GM18520 (cell line): ENCODE measurements at regions not wholly inside any gene's neighbourhood (a gene's known extent, or its start where the extent isn't known, plus 50 kb on each side); places are given as distances from the start of the nearest gene placed in this dataset.
A peak's percentile ranks its signal among the peaks of the same experiment; 100 is the strongest.
"Not testable (repeated sequence)": the region's sequence is repeated elsewhere in the genome, so short reads cannot be mapped to it uniquely, and the experiment has no call there.

Experiments
- ATAC-seq: cut with Tn5 transposase; IDR thresholded peaks from one replicate; pipeline ENCODE4 v1.9.1; 2021; ENCODE audit not compliant: unreplicated experiment

DNA sequence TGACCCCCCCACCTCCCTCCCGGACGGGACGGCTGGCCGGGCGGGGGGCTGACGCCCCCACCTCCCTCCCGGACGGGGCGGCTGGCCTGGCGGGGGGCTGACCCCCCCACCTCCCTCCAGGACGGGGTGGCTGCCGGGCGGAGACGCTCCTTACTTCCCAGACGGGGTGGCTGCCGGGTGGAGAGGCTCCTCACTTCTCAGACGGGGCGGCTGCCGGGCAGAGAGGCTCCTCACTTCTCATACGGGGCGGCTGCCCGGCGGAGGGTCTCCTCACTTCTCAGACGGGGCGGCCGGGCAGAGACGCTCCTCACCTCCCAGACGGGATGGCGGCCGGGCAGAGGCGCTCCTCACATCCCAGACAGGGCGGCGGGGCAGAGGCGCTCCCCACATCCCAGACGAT, 84.7 kb downstream of the OR2B2 start:
- not testable (repeated sequence) for ATAC-seq

DNA sequence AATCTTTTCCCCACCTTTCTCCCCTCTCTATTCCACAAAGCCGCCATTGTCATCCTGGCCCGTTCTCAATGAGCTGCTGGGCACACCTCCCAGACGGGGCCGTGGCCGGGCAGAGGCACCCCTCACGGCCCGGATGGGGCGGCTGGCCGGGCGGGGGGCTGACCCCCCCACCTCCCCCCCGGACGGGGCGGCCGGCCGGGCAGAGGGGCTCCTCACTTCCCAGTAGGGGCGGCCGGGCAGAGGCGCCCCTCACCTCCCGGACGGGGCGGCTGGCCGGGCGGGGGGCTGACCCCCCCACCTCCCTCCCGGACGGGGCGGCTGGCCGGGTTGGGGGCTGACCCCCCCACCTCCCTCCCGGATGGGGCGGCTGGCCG, 85.6 kb downstream of the OR2B2 start:
- not testable (repeated sequence) for ATAC-seq

DNA sequence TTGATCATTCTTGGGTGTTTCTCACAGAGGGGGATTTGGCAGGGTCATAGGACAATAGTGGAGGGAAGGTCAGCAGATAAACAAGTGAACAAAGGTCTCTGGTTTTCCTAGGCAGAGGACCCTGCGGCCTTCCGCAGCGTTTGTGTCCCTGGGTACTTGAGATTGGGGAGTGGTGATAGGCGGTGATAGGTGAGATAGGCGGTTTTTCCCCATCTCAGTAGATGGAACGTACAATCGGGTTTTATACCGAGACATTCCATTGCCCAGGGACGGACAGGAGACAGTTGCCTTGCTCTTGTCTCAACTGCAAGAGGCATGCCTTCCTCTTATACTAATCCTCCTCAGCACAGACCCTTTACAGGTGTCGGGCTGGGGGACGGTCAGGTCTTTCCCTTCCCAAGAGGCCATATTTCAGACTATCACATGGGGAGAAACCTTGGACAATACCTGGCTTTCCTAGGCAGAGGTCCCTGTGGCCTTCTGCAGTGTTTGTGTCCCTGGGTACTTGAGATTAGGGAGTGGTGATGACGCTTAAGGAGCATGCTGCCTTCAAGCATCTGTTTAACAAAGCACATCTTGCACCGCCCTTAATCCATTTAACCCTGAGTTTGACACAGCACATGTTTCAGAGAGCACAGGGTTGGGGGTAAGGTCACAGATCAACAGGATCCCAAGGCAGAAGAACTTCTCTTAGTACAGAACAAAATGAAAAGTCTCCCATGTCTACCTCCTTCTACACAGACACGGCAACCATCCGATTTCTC, 86.2 kb downstream of the OR2B2 start:
- ATAC-seq: not testable (repeated sequence)

DNA sequence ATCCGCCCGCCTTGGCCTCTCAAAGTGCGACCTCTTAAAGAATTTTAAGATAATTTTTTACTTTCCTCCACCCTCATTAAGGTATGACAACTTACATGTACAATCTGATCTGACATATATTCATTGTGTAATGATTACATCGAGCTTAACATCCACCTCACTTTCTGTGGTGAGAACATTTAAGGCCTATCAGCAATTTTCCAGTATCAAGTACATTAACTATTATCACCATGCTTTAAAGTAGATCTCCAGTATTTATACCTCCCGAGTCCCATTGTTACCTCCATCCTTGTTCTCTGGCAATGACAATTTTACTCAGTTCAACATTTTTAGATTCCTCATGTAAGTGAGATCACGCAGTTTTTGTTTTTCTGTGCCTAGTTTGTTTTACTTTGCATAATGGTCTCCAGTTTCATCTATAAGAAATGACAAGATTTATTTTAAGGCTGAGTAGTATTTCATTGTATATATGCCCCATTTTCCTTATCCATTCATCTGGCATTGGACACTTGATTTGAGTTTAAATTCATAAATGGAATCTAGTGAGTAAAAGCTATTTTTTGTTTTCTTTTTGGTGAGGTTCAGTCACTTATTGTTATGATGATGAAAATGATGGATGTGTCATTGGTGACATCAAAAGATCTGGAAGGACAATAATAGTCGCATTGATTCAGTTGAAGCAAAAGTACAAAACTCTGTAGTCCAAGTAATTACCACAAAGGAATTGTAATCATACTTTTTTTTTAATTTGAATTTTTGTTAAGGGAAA, 87.0 kb downstream of the OR2B2 start:
- no peak for ATAC-seq

DNA sequence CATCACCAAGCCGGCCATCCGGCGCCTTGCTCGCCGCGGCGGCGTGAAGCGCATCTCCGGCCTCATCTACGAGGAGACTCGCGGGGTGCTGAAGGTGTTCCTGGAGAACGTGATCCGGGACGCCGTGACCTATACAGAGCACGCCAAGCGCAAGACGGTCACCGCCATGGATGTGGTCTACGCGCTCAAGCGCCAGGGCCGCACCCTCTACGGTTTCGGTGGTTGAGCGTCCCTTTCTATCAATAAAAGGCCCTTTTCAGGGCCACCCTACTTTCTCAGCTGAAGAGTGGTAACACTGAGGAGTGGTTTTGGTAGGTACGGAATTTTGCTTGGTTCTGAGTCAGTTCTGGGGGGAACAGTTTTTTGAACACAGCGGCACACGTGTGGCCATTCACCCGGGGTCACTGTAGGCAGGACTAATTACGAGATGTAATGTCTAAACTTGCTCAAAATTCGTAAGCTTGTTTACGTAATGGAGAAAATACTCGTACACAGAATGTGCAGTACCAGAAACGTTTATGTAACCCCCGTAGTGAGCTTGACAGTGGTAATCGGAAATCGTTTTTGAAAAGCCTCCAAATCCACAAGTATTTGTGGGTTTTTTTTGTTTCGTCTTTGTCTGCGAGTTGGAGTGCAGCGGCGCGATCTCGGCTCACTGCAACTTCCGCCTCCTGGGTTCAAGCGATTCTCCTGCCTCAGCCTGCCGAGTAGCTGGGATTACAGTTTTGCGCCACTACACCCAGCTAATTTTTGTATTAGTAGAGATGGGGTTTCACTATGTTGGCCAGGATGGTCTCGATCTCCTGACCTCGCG, 87.8 kb downstream of the OR2B2 start:
- peak; percentile 53 for ATAC-seq

DNA sequence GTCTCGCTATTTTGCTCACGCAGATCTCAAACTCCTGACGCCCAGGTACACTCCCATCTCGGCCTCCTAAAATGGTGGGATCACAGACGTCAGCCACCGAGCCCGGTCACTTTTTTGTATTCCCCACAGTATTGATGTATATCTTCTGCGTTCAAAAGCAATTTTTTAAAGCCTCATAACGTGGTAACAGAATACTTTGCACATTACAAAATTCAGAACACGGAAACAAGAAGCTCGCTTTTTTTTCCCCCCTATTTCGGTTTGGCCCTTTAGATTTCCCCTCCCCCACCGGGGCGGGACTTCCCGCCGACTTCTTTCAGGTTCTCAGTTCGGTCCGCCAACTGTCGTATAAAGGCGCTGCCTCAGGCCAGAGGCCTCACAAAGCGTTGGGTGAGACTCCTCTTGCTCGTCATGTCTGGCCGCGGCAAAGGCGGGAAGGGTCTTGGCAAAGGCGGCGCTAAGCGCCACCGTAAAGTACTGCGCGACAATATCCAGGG, 88.4 kb downstream of the OR2B2 start:
- ATAC-seq: peak; percentile 54

DNA sequence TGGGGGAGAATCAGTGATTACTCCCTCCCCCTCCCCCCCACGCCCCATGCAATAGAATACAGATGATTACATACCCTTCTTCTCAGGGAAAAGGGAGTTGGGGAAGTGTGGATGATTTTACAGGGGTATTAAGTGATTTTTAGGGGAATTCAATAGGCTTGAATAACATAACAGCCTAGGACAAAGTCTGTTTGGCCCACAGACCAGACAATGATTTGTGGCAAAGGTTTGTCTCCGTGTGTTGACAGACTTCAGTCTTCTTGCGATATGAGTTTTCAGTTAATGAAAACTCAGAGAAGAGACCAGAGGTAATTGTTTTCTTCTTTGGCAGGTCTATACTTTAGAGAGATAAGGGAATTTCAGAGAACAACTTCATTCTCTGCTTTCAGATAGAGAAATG, 95.3 kb downstream of the OR2B2 start:
- ATAC-seq: no peak

DNA sequence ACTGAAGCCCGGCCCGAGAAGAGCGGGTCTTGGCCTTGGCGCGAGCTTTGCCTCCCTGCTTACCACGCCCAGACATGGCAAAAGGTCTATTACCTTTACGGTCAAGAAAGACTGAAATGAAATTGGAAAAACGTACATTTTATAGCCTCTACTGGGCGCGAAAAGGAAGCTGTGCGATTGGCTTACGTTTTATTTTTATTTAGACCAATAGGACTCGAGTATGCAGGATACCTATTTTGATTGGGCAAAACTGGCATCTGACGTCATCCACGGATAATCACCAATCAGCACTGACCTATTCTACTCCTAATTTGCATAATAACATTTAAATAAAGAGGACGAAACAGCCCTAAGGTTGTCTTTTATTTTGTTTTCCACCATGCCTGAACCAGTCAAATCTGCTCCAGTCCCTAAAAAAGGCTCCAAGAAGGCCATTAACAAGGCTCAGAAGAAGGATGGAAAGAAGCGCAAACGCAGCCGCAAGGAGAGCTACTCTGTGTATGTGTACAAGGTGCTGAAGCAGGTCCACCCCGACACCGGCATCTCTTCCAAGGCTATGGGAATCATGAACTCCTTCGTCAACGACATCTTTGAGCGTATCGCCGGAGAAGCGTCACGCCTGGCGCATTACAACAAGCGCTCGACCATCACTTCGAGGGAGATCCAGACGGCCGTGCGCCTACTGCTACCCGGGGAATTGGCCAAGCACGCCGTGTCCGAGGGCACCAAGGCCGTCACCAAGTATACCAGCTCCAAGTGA, 97.4 kb downstream of the OR2B2 start:
- ATAC-seq: peak; percentile 40

DNA sequence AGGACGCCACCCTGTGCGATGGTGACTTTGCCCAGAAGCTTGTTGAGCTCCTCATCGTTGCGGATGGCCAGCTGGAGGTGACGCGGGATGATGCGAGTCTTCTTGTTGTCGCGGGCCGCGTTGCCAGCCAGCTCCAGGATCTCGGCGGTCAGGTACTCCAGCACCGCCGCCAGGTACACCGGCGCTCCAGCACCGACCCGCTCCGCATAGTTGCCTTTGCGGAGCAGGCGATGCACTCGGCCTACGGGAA, 97.9 kb downstream of the OR2B2 start:
- not testable (repeated sequence) for ATAC-seq

DNA sequence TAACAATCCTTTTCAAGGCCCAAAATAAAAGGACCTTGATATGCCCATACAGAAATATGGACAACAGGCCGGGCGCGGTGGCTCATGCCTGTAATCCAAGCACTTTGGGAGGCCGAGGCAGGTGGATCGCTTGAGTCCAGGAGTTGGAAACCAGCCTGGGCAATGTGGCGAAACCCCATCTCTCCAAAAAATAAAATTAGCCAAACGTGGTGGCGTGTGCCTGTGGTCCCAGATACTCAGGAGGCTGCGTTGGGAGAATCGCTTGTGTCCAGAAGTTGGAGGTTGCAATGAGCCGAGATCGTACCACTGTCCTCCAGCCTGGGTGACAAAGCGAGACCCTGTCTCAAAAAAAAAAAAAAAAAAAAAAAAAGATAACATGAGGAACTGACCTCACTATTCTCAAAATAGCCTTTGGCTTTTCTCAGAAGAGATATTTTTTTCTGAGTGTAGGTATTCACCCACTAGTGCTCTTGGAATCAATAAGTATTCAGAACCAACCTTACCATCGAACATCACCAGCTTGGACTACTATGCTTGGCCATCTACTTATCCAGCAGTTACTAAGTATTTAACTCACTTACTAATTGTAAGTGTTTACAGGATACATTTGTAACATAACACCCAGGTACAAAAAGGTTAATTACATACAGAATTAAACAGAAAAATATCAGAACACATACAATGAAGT, 99.2 kb downstream of the OR2B2 start:
- no peak for ATAC-seq

DNA sequence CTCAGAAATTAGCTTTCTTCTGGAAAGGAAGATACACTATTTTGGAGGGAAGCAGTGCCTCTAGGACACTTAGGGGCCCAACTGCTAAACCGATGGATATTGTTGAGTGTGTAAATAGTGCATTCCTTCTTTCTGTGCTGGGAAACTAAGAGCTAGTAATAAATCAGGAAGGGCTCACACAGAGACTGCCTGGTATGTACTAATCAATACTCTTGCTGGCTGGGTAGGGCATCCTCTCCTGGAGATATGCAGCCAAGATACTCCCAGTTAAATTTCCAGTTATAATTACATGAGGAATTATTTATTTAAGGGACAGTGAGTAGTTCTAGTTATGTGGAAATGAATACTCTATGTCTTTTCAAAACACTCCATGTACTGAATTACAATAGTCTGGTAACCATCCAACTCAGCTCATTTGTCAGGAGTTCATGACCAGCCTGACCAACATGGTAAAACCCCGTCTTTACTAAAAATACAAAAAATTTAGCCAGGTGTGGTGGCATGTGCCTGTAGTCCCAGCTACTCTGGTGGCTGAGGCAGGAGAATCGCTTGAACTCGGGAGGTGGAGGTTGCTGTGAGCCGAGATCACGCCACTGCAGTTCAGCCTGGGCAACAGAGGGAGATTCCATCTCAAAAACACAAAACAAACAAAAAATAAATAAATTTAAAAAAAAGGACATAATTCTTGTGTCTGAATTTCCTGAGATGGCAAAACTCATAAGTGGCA, 100.0 kb downstream of the OR2B2 start:
- ATAC-seq: no peak

DNA sequence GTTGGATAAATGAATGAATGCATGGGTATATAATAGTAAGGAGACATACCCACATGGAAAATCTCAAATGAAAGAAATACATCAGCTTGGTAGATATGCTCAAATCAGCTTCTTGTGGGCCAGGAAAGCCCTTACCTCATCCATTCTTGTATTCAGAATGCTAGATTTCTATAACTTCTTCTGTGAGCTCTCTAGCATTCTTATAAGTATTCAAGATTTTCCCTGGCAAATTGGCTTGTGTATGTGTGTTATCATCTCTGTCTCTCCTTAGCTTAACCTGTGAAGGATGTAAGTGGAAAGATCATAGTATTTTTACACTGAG, 100.8 kb downstream of the OR2B2 start:
- no peak for ATAC-seq

DNA sequence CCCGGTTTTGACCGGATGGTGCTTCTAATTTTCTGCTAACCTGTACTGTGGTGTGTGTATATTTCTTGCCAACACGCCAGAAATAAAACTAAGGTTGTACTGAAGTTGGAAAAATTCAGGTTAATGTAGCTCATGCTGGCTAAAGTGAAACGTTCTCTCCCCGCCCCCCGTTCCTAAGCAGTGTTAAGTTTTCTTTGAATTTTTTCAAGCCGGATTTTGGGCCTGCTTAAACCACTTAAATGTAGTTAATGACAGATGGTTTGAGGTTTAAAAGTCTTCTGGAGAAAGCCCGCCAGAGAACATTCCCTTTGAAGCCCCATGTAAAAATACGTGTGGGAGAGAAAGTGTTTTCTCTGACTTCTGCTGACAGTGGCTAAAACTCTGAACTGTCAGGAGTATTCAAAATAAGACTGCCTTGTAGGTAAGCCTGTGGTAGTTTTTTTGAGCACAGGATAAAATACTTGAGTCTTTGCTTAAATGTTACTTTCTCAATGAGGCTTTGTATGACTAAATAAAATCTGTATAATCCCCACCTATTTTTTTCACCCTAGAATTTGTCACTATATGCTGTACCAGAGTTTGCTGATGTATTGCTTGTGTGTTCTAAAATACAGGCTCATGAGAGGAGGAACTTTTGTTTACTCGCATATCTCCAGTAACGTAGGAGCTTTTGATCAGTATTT, 101.3 kb downstream of the OR2B2 start:
- no peak for ATAC-seq

DNA sequence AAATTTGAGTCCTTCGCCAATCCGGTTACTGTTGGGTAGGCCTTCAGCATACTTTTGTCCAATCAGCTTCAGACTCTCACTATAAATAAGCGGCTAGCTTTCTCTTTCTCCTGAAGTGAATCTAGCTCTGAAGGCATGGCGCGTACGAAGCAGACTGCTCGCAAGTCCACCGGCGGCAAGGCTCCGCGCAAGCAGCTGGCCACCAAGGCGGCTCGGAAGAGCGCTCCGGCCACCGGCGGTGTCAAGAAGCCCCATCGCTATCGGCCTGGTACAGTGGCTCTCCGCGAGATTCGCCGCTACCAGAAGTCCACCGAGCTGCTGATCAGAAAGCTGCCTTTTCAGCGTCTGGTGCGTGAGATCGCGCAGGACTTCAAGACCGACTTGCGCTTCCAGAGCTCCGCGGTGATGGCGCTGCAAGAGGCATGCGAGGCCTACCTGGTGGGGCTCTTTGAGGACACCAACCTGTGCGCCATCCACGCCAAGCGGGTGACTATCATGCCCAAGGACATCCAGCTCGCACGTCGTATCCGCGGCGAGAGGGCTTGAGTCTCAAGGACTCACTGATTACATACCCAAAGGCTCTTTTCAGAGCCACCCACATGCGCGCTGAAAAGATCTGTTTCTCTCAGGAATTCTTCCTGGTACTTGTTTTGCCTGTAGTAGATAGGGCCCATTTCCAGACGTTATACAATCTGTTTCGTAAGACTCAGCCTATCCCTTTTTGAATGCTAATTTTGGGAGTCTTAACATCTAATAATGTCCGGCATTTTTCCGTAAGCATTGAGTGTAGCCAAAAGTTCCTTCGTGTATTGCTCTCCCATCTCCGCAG, 102.0 kb downstream of the OR2B2 start:
- ATAC-seq: peak; percentile 25

DNA sequence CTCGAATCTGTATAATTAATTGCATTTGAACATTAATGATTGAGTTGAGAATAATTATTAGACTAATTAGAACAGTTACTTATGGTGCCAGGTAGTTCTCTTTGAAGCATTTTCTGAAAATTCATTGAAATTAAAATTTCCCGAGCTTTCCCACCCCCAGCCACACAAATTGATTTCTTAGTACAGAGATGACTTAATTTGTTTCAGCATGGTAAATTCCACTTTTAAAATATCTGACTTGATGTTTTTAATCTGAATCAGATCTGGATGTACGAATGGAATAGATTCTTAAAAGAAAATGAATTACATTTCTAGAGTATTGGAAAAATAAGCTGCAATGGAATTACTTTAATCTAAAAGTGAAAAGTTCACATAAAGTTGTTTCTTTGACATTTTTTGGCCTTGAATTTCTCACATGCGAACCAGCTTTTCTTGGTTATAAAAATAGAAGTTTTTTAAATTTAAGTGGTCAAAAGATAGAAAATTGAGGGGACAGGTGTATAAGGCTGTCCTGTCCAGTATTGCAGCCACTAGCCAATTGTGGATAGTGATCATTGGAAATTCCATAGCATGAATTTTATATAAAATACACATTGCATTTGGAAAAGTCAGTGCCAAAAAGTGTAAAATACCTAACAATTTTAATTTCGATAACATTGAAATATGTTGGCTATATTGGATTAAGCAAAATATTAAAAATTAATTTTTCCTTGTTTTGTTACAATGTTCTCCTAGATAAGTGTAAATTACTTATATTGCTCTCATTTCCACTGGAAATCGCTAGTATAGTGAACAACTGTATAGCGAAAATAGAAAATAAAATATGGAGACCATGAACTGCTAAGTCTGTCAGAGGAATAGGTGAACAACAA, 102.9 kb downstream of the OR2B2 start:
- ATAC-seq: no peak

DNA sequence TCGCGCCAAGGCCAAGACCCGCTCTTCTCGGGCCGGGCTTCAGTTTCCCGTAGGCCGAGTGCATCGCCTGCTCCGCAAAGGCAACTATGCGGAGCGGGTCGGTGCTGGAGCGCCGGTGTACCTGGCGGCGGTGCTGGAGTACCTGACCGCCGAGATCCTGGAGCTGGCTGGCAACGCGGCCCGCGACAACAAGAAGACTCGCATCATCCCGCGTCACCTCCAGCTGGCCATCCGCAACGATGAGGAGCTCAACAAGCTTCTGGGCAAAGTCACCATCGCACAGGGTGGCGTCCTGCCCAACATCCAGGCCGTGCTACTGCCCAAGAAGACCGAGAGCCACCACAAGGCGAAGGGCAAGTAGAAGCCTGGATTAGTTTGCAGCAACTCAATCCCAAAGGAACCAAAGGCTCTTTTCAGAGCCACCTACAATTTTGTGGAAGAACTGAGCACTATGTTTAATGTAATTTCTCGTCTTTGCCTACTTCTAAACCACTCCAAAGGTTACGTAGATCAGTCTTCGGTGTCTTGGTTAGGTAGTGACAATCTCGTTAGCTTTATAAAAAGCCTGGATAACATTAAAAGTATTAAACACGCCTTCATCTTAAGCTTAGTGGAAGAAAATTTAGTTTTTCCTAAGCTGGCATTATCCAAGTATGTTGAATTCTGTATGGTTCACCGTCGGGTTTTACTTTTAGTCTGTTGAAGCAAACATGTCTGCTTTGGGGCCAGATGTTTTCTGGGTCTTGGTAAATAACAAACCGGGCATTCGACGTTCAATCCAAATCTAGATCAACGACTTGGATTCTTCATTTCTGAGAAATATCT, 103.7 kb downstream of the OR2B2 start:
- ATAC-seq: not testable (repeated sequence)
